Brain microvascular endothelial cell (primary cell): ENCODE measurements at regions not wholly inside any gene's neighbourhood (a gene's known extent, or its start where the extent isn't known, plus 50 kb on each side); places are given as distances from the start of the nearest gene placed in this dataset.

Source experiments
- DNase-seq: peaks from one replicate; pipeline ENCODE4 v3.0.0-alpha.2; 2020
- H3K27ac ChIP-seq: fragments of 250-450 bp; sonication (Bioruptor Pico); 2 replicates; pipeline ENCODE4 v1.5.1; 2020; ENCODE audit warnings: mild to moderate bottlenecking, moderate library complexity
- H3K27me3 ChIP-seq: fragments of 250-450 bp; sonication (Bioruptor Pico); replicated peaks from 2 replicates; pipeline ENCODE4 v1.5.1; 2020; ENCODE audit warnings: mild to moderate bottlenecking
- H3K36me3 ChIP-seq: fragments of 250-450 bp; sonication (Bioruptor Pico); replicated peaks from 2 replicates; pipeline ENCODE4 v1.5.1; 2020; ENCODE audit warnings: mild to moderate bottlenecking
- H3K4me3 ChIP-seq: 2 replicates; pipeline ENCODE4 v1.5.1; 2011; ENCODE audit warnings: low read depth, mild to moderate bottlenecking, control low read depth, low read length, moderate library complexity
- CTCF ChIP-seq: IDR thresholded peaks from 2 replicates; pipeline ENCODE4 v1.5.1; 2011; ENCODE audit warnings: low read depth, mild to moderate bottlenecking, moderate library complexity, low read length, control low read depth, inconsistent platforms; ENCODE audit errors: missing control alignments
- in situ Hi-C: cut with HindIII; loops from 2 replicates; pipeline ENCODE4 v1.10.0; 2017; ENCODE audit warnings: low sequenced_read_pairs, low pct_ligation_motif_present

GRCh38 chr12:89962648-89963047 lies 254.0 kb upstream of the ATP2B1 start:
- H3K27ac ChIP-seq, result no peak overlapping the region
- H3K27me3 ChIP-seq, result no peaks in the 10 kb centered on the region
- DNase-seq, result no peak
- TF ChIP-seq CTCF, result peak; percentile 26
- in situ Hi-C loops, result no loop called here
- H3K36me3 ChIP-seq, result no peaks in the 10 kb centered on the region
- no peak overlapping the region for H3K4me3 ChIP-seq

GRCh38 chr12:89960607-89961394 lies 252.2 kb upstream of the ATP2B1 start:
- Histone ChIP-seq H3K27ac (no peak overlapping the region), H3K27me3 (no peaks in the 10 kb centered on the region), H3K36me3 (no peaks in the 10 kb centered on the region), H3K4me3 (no peak overlapping the region)
- in situ Hi-C loops, result no loop called here
- peak; percentile 31 for DNase-seq
- no peak for TF ChIP-seq CTCF

- no peak overlapping the region for H3K27ac ChIP-seq
- in situ Hi-C loops, result no loop called here
- H3K4me3 ChIP-seq, result no peak overlapping the region
- TF ChIP-seq CTCF, result no peak
- no peaks in the 10 kb centered on the region for H3K27me3 ChIP-seq
- H3K36me3 ChIP-seq, result no peaks in the 10 kb centered on the region
- peak; percentile 58 for DNase-seq
Measured at GRCh38 chr12:89960011-89960507, 251.4 kb upstream of the ATP2B1 start.

GRCh38 chr12:89959179-89959578 lies 250.5 kb upstream of the ATP2B1 start:
- Histone ChIP-seq H3K27ac (no peak overlapping the region), H3K36me3 (no peaks in the 10 kb centered on the region), H3K4me3 (no peak overlapping the region), H3K27me3 (no peaks in the 10 kb centered on the region)
- no peak for TF ChIP-seq CTCF
- in situ Hi-C loops, result no loop called here
- DNase-seq, result no peak

GRCh38 chr12:89954259-89954658 lies 245.6 kb upstream of the ATP2B1 start:
- no peaks in the 10 kb centered on the region for H3K27me3 ChIP-seq
- DNase-seq, result no peak
- H3K4me3 ChIP-seq, result no peak overlapping the region
- TF ChIP-seq CTCF, result no peak
- in situ Hi-C loops, result no loop called here
- H3K36me3 ChIP-seq, result no peaks in the 10 kb centered on the region
- no peak overlapping the region for H3K27ac ChIP-seq

GRCh38 chr12:89951694-89952060 lies 243.0 kb upstream of the ATP2B1 start:
- Histone ChIP-seq H3K27me3 (no peaks in the 10 kb centered on the region), H3K36me3 (no peaks in the 10 kb centered on the region), H3K4me3 (no peak overlapping the region), H3K27ac (no peak overlapping the region)
- DNase-seq, result no peak
- TF ChIP-seq CTCF, result no peak
- in situ Hi-C loops, result no loop called here
